K562 (cell line): ENCODE measurements at regions not wholly inside any gene's neighbourhood (a gene's known extent, or its start where the extent isn't known, plus 50 kb on each side); places are given as distances from the start of the nearest gene placed in this dataset.

Source experiments
- CHAMP1 ChIP-seq: fragments of 450-650 bp; IDR thresholded peaks from 2 replicates; pipeline ENCODE4 v1.6.1; 2016; ENCODE audit warnings: mild to moderate bottlenecking
- CHD1 ChIP-seq: fragments of 200-600 bp; sonication (generic); IDR thresholded peaks from one replicate; pipeline ENCODE4 v1.6.1; 2012; ENCODE audit warnings: mild to moderate bottlenecking, moderate library complexity, low read length, inconsistent platforms
- RAD21 ChIP-seq, 2 experiments: fragments of 250-450 bp in 1 of 2; fragments of 450-650 bp in 1 of 2; sonication (Bioruptor Pico) in 1 of 2; formaldehyde crosslinking in 1 of 2; IDR thresholded peaks in 1 of 2; conservative IDR thresholded peaks in 1 of 2; 2 replicates each; pipeline versions ENCODE4 v1.4.0 to v1.8.0; 2020 to 2022; ENCODE audit warnings: mild to moderate bottlenecking in 2 of 2, moderate library complexity in 1 of 2
- REST ChIP-seq, 2 experiments: fragments of 450-650 bp; formaldehyde crosslinking in 1 of 2; IDR thresholded peaks; 2 replicates each; pipeline versions ENCODE4 v1.4.0 to v1.6.1; 2014 to 2020; ENCODE audit warnings: mild to moderate bottlenecking in 2 of 2, borderline replicate concordance in 1 of 2, low read depth in 1 of 2

DNA sequence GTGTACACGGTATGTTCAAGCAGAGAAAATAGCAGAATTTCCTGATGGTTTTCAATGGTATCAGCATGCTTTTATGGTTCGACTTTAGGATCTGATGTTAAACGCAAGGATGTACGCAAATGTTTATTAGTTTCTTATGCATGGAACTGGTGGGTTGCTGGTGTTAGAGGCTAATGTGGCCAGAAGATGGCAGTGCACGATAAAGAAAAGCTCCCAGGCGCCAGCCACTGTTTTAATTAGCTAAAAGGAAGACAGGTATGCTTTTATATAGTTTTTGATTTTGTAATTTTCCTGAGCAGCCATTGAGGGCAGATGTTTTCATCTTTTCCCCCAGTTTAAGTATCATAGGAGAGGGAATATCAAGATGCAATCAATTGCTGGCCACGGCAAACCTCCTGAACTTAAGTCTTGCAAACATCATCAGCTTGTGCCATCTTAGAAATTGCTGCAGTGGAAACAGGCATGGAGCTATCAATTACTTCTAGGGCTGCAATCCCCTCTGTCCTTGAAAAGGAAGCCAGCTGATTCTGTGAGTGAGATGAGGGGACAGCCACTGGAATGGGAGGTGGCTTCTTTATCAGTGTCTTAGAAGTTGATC is 648.5 kb upstream of the RBFOX1 start (continued):
- TF ChIP-seq REST (IDR thresholded peaks at IDR 0.05; ENCODE audit: borderline replicate concordance) (peak; percentile 17; the same call in 1 of the 2 replicates), REST (CRISPR knock-in tag; IDR thresholded peaks at IDR 0.05; ENCODE audit: low read depth) (no peak), CHD1 (no peak), RAD21 (CRISPR knock-in tag; conservative IDR thresholded peaks at IDR 0.05 in 1 of 2, IDR thresholded peaks at IDR 0.05 in 1 of 2) (peak; percentile 31 to 70; a peak in 3 of 4 replicates), CHAMP1 (no peak)
- TF ChIP-seq, all 486 proteins: peak for 3
